ENCODE measurements at regions not wholly inside any gene's neighbourhood (a gene's known extent, or its start where the extent isn't known, plus 50 kb on each side); places are given as distances from the start of the nearest gene placed in this dataset.

DNA sequence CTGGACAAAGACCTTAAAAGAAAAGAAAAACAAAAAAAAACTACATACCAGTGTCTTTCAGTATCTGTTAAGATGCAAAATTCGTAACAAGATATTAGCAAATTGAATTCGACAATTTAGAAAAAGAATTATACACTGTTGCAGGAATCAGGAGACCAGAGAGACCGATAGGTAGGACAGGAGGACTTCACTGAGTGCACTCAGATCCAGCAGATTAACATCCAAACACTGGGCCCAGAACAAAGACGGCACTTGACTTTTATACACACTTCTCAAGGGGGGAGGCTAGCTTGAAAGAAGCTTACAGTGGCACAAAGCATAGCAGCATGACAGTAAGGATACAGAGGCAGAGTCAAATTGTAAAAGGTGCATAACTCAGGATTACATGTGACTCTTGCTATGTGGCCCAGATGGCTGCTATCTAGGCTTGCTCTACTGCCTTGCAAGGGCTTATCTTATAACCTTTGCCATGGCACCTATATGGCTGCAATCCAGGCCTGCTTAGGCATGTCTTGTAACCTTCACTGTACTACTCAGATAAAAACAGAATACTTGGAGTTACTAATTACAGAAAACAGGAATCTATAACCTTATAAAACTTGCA, 507.3 kb upstream of the LRRTM4 start:
- DNase-seq (ENCODE audit: low read depth) = no peak

- no peak for DNase-seq (ENCODE audit: low read depth)
Measured at GRCh38 chr2:78034706-78035105, 512.5 kb upstream of the LRRTM4 start.

DNA sequence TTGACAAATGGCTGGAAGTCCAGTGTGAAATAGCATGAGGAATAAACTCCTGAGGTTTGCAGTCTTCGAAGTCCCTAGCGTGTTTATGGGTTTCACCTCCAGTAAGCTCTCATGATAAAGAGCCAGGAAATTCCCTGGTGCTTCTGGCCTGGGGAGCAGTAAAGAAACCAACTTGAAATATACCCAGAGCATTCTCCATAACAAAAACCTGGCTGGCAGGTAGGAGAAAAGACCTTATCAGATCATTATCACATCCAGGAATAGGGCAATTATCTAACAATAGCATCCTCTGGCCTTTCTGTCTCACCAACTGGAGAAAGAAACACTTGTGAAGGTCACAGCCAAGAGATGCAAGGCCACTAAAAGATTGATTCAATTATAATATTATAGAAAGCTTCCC, 513.6 kb upstream of the LRRTM4 start:
- no peak for DNase-seq (ENCODE audit: low read depth)

DNA sequence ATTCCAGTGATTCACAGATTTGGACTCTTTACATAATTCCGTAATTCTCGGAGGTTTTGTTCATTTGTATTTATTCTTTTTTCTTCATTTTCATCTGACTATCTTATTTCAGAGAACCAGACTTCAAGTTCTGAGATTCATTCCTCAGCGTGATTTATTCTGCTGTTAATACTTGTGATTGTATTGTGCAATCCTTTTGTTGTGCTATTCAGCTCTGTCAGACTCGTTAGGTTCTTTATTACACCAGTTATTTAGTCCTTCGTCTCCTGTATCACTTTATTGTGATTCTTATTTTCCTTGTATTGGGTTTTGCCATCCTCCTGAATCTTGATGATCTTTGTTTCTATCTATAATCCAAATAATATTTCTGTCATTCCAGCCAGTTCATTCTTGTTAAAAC, 529.3 kb upstream of the LRRTM4 start:
- no peak for DNase-seq (ENCODE audit: low read depth)

GRCh38 chr2:78056976-78057375, 534.8 kb upstream of the LRRTM4 start:
- DNase-seq (ENCODE audit: low read depth) = no peak

GRCh38 chr2:78061301-78061700, 539.1 kb upstream of the LRRTM4 start:
- no peak for DNase-seq (ENCODE audit: low read depth)

DNA sequence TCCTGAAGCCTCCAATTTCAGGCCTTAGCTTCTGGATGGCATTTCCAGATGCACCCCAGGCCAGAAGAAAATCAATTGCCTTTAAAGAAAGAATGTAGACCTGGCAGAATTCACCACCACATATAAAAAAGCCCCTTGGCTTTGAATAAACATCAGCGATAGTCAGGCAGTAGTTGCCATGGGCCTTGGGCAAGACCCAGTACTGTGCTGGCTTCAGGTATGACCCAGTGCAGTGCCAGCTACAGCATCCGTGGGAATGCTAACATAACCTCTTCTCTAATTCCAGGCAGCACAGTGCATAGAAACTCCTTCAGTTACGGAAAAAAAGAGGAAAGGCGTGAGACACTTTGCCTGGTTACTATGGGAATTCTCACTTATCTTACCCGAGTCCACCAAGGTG, 539.6 kb upstream of the LRRTM4 start:
- no peak for DNase-seq (ENCODE audit: low read depth)

GRCh38 chr2:78063246-78064020, 541.3 kb upstream of the LRRTM4 start:
- no peak for DNase-seq (ENCODE audit: low read depth)

DNA sequence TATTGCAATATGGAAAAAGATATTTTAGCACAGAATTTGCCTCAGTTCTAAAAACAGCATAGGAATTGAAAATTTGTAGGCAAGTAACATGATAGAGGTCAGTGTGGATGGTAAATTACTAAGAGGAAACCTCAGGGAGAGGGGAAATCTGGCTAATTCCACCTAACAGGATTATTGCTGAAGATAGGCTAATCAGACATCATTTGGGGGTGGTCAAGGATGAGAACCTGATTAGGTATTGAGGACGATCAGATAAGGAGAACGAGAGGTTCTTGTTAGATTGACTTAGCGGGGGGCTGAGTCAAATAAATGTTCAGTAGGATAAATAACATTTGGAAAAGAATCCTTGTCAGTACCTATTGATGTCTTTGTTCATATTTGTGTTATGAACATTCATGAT, 543.2 kb upstream of the LRRTM4 start:
- no peak for DNase-seq (ENCODE audit: low read depth)

GRCh38 chr2:78068808-78069207, 546.6 kb upstream of the LRRTM4 start:
- no peak for DNase-seq (ENCODE audit: low read depth)

- no peak for DNase-seq (ENCODE audit: low read depth)
Measured at GRCh38 chr2:78070693-78071092, 548.5 kb upstream of the LRRTM4 start.

- no peak for DNase-seq (ENCODE audit: low read depth)
Measured at GRCh38 chr2:78077633-78078032, 555.5 kb upstream of the LRRTM4 start.

- no peak for DNase-seq (ENCODE audit: low read depth)
Measured at GRCh38 chr2:78082555-78082954, 560.4 kb upstream of the LRRTM4 start.

GRCh38 chr2:78093436-78093835, 571.3 kb upstream of the LRRTM4 start:
- DNase-seq (ENCODE audit: low read depth) = no peak

DNA sequence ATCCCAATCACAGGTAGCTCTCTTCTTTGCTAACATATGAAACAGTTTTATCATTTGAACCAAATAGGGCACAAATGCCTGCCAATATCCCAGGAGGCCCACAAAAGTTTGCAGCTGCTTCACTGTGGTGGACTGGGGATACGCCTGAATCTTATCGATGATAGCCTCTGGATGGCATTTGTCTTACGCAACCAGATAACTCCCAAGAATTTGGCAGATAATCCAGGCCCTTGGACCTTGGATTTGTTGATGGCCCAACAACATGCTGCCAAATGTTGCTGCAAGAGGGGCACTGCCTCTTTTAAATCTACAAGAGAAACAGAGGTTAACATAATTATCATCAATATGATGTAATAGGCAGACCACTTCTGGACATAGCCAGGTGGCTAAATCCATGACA, 587.1 kb upstream of the LRRTM4 start:
- no peak for DNase-seq (ENCODE audit: low read depth)

DNA sequence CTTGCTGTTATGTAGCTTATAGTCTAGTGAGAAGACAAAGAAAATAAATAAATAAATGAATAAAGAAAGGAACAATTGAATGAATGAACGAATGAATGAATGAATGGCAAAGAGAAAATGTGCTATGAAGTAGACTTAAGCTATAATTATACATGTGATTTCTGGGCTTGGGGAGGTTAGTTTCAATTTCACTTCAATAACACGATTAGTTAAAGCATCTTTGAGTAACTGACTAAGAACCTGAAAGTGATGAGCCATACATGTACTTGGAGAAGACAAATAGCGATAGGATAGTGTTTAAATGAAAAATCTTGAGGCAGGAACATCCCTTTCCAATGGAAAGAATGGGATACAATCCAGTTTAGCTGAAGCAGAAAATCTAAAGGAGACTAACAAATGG, 593.1 kb upstream of the LRRTM4 start:
- no peak for DNase-seq (ENCODE audit: low read depth)

- DNase-seq (ENCODE audit: low read depth) = no peak
Measured at GRCh38 chr2:78118037-78118436, 595.9 kb upstream of the LRRTM4 start.

- no peak for DNase-seq (ENCODE audit: low read depth)
Measured at GRCh38 chr2:78120275-78120674, 598.1 kb upstream of the LRRTM4 start.

GRCh38 chr2:78125042-78125441, 602.9 kb upstream of the LRRTM4 start:
- DNase-seq (ENCODE audit: low read depth) = no peak

DNA sequence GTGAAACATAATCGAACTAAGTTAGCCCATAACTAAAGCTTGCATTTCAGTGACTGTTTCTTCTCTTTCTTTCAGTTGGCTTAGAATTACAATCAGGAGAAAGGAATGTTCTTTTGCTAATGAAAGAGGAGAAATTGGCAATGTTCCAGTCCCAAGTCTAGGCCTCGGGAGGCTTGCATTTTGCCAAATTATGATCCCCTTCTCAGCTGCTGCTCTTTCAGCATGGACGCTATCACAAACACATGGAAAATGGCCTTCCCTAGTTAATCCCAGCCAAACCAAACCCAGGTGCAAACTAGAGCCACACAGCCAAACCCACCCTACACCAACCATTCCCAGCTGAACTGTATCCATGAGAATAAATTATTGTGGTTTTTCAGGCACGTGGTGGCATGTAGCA, 605.2 kb upstream of the LRRTM4 start:
- DNase-seq (ENCODE audit: low read depth) = no peak

DNA sequence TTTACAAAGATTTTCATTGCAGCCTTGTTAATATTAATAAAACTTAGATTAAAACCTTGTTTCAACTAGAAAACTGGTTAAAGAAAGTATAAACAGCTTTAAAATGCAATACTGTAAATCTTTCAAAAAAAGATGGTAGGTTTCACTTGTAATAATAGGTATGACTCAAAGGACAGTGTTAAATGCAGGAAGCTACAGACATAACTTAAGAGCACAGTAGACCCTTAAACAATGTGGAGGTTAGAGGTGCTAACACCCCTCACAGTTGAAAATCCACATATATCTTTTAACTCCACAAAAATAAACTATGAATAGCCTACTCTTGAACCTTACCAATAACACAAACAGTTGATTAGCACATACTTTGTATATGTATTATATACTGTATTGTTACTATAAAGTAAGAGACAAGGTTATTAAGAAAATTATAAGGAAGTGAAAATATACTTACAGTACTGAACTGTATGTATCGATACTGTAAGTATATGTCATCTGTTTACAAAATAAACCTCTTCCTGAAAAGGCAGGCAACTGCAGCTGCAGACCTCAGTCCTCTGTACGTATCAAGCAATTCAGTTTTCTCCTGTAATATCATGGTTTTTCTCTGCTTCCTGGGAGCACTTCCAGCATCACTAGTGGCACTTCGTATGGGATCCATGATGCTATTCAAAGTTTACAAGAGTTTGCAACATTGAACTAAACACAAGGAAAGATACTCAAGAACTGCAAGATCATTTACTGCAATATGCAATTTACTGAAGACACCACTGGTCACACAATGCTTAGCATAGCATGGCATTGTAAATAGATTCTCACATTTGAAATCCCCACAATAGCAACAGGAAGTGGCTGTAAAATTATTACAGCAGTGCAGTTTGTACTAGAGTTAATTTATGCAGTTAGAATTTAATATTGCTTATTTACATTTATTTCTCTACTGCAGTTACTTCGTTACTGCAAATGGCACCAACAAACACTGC, 610.5 kb upstream of the LRRTM4 start:
- DNase-seq (ENCODE audit: low read depth) = no peak

- DNase-seq (ENCODE audit: low read depth) = no peak
Measured at GRCh38 chr2:78145395-78145996, 623.3 kb upstream of the LRRTM4 start.
